ENCODE measurements at regions not wholly inside any gene's neighbourhood (a gene's known extent, or its start where the extent isn't known, plus 50 kb on each side); places are given as distances from the start of the nearest gene placed in this dataset.

DNA sequence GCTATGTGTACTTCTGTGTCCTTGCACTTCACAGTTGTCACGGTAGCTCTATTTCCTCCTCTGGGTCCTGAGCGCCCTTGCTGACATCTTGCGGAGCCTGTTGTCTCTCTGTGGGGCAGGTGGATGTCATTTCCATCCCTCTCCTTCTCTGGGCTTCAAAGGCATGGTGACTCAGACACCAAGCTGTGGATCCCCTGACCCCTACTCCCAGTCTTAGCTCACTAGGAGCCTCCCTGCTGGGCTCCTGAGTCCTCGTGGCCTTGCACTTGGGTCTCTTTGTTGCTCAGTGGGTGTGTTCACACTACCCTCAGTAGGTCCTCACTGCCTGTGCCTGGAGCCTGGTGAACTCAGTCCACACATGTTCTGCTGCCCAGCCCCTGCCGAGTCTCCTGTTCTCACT is 100.3 kb upstream of the PAX2 start:
- TF ChIP-seq POLR2A (IDR thresholded peaks at IDR 0.05; ENCODE audit: low read length) (no peak), GATA1 (IDR thresholded peaks at IDR 0.05; ENCODE audit: low read depth, low read length) (no peak)

Measured in erythroblast (primary cell).